Smooth muscle cell (in vitro differentiated cells): ENCODE measurements at regions not wholly inside any gene's neighbourhood (a gene's known extent, or its start where the extent isn't known, plus 50 kb on each side); places are given as distances from the start of the nearest gene placed in this dataset.

Source experiments
- DNase-seq: peaks from one replicate; lab custom pipeline; 2025; ENCODE audit not compliant: unreplicated experiment; lab: John Stamatoyannopoulos, UW
- H2AFZ ChIP-seq: fragments of 200-600 bp; sonication (generic); 2 replicates; pipeline ENCODE4 v1.6.0; 2016; ENCODE audit warnings: antibody characterized with exemption, low read depth, mild to moderate bottlenecking
- H3F3A ChIP-seq: fragments of 200-600 bp; sonication (generic); 2 replicates; pipeline ENCODE4 v1.6.0; 2017; ENCODE audit warnings: antibody characterized with exemption, low read depth
- H3K27ac ChIP-seq: fragments of 200-600 bp; sonication (generic); 2 replicates; pipeline ENCODE4 v1.5.1; 2016; ENCODE audit warnings: low read depth, mild to moderate bottlenecking
- H3K27me3 ChIP-seq: fragments of 200-600 bp; sonication (generic); 2 replicates; pipeline ENCODE4 v1.6.1; 2016; ENCODE audit warnings: low read depth, mild to moderate bottlenecking
- H3K36me3 ChIP-seq: fragments of 200-600 bp; sonication (generic); 2 replicates; pipeline ENCODE4 v1.5.1; 2016; ENCODE audit warnings: low read depth
- H3K4me1 ChIP-seq: fragments of 200-600 bp; sonication (generic); 2 replicates; pipeline ENCODE4 v1.5.1; 2016; ENCODE audit warnings: low read depth
- H3K4me2 ChIP-seq: fragments of 200-600 bp; sonication (generic); 2 replicates; pipeline ENCODE4 v1.6.0; 2016; ENCODE audit warnings: mild to moderate bottlenecking
- H3K4me3 ChIP-seq: fragments of 200-600 bp; sonication (generic); 2 replicates; pipeline ENCODE4 v1.5.1; 2016; ENCODE audit warnings: mild to moderate bottlenecking
- H3K79me2 ChIP-seq: fragments of 200-600 bp; sonication (generic); 2 replicates; pipeline ENCODE4 v1.6.0; 2016; ENCODE audit warnings: low read depth, mild to moderate bottlenecking
- H3K9ac ChIP-seq: fragments of 200-600 bp; sonication (generic); 2 replicates; pipeline ENCODE4 v1.6.0; 2016; ENCODE audit warnings: low read depth
- H3K9me3 ChIP-seq: fragments of 200-600 bp; sonication (generic); replicated peaks from 2 replicates; pipeline ENCODE4 v1.5.1; 2016; ENCODE audit warnings: low read depth
- H4K20me1 ChIP-seq: fragments of 200-600 bp; sonication (generic); 2 replicates; pipeline ENCODE4 v1.6.0; 2016; ENCODE audit warnings: low read depth
- WGBS: methylation state at CpG from one replicate; pipeline ENCODE4 v1.1.7; 2016; ENCODE audit warnings: low lambda C conversion rate; 5-methylcytosine and 5-hydroxymethylcytosine counted together
- TF ChIP-seq, protein P1 (sequence below): fragments of 200-600 bp; sonication (generic); IDR thresholded peaks from 2 replicates; pipeline ENCODE4 v1.5.1; 2017; ENCODE audit warnings: borderline replicate concordance, mild to moderate bottlenecking, antibody characterized with exemption; ENCODE audit not compliant: insufficient read depth, poor library complexity, severe bottlenecking

DNA sequence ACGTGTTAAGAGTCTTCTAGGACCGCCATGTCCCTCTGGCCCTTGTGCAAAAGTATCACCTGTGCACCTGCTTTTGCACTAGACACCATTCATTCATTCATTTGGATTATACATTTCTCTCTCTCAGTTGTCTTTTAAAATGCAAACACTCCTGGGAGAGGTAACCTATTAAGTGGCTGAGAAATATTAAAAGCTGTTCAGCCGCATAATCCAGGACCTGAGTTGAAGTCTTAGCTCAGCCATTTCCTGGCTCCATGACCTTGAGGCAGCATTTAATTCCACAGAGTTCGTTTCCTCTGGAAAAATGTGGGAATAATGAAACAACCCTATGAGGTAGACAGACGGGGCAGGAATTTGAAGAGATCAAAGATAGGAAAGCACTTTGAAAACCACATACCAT lies 251.6 kb downstream of the RPS24 start:
- Histone ChIP-seq H3F3A (no peaks in the 10 kb centered on the region), H2AFZ (no peak overlapping the region), H3K9ac (no peak overlapping the region), H4K20me1 (no peaks in the 10 kb centered on the region), H3K79me2 (no peaks in the 10 kb centered on the region), H3K4me2 (no peak overlapping the region), H3K27ac (no peak overlapping the region), H3K9me3 (no peaks in the 10 kb centered on the region), H3K4me1 (peaks cover 2% of the 10 kb centered on the region), H3K4me3 (no peak overlapping the region), H3K36me3 (no peaks in the 10 kb centered on the region), H3K27me3 (no peaks in the 10 kb centered on the region)
- 70% methylated on average over 5 of the region's 5 CpGs for WGBS
- no peak for DNase-seq
- TF ChIP-seq, protein P1, sequence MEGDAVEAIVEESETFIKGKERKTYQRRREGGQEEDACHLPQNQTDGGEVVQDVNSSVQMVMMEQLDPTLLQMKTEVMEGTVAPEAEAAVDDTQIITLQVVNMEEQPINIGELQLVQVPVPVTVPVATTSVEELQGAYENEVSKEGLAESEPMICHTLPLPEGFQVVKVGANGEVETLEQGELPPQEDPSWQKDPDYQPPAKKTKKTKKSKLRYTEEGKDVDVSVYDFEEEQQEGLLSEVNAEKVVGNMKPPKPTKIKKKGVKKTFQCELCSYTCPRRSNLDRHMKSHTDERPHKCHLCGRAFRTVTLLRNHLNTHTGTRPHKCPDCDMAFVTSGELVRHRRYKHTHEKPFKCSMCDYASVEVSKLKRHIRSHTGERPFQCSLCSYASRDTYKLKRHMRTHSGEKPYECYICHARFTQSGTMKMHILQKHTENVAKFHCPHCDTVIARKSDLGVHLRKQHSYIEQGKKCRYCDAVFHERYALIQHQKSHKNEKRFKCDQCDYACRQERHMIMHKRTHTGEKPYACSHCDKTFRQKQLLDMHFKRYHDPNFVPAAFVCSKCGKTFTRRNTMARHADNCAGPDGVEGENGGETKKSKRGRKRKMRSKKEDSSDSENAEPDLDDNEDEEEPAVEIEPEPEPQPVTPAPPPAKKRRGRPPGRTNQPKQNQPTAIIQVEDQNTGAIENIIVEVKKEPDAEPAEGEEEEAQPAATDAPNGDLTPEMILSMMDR = no peak

DNA sequence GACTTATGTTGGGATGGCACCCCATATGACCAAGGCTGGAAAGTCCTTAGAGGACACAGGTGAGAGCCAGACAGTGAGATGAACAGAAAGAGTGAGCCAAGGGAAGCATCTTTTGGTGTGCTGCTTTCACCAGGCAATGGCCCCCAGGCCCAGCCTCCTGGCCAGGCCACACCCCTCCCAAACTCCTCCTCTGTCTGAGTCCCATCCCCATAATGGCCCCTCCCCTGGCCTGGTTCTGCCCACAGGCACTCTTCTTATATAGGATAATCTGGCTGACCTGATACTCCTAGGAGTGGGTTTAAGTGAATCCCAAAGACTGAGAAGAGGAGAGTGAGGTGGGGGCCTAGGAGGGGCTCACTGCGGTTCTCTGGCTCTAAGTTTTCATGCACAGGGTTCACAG lies 252.5 kb downstream of the RPS24 start:
- TF ChIP-seq, protein P1 = no peak
- 85% methylated on average over 1 of the region's 1 CpG for WGBS
- peaks cover 2% of the 10 kb centered on the region for H3K4me1 ChIP-seq

DNA sequence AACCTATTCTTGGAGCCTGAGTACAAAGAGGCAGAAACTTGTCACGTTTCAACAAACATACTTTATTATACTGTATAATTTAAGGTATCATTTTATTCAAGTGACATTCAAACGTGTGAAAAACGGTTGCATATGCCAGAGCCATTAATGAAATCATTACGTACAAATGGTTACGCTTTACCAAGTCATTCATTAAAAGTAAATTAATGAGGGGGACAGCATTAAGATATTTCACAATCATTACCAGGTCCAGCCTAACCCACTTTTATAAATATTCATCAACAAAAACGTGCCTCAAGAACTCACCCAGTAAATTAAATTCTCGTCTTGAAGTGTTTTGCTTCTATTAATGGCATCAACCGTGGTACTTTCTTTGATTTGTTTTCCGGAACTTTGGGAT lies 253.0 kb downstream of the RPS24 start:
- Histone ChIP-seq H3K27ac (no peak overlapping the region), H3K4me1 (peaks cover 6% of the 10 kb centered on the region), H3K4me3 (no peak overlapping the region), H3K9ac (no peak overlapping the region), H2AFZ (no peak overlapping the region), H3F3A (peaks cover 9% of the 10 kb centered on the region), H3K27me3 (no peaks in the 10 kb centered on the region), H4K20me1 (no peaks in the 10 kb centered on the region), H3K4me2 (no peak overlapping the region), H3K36me3 (no peaks in the 10 kb centered on the region), H3K9me3 (no peaks in the 10 kb centered on the region), H3K79me2 (no peaks in the 10 kb centered on the region)
- TF ChIP-seq, protein P1 = no peak
- 91% methylated on average over 9 of the region's 9 CpGs for WGBS
- DNase-seq = no peak

More for the DNA sequence above, 252.5 kb downstream of the RPS24 start:
- no peak overlapping the region for H3K9ac ChIP-seq
- no peaks in the 10 kb centered on the region for H3K9me3 ChIP-seq
- H3K4me2 ChIP-seq = no peak overlapping the region
- no peaks in the 10 kb centered on the region for H3K27me3 ChIP-seq
- peaks cover 4% of the 10 kb centered on the region for H3F3A ChIP-seq
- no peaks in the 10 kb centered on the region for H3K79me2 ChIP-seq
- no peaks in the 10 kb centered on the region for H4K20me1 ChIP-seq
- DNase-seq = no peak
- H3K36me3 ChIP-seq = no peaks in the 10 kb centered on the region
- no peak overlapping the region for H2AFZ ChIP-seq
- H3K27ac ChIP-seq = no peak overlapping the region
- H3K4me3 ChIP-seq = no peak overlapping the region

DNA sequence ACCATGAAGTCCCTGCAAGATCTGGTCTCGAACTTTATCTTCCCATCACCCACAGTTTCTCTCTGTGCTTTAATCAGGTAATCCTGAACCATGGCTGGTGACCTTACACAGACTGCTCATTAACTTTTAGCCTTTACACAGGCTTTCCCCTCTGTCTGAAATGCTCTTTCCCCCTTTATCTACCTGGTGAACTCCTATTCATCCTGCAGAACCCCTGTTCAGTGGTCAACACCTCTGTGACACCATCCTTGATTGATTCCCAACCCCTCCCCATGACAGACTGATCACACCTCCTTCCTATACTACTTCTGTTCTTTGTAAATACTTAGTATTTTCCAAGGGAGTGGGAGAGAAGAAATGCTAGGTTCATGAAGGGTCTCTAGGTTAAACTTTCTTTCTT lies 254.0 kb downstream of the RPS24 start:
- no peak overlapping the region for H3K4me3 ChIP-seq
- no peaks in the 10 kb centered on the region for H3K9me3 ChIP-seq
- TF ChIP-seq, protein P1 = no peak
- no peaks in the 10 kb centered on the region for H4K20me1 ChIP-seq
- H3K27ac ChIP-seq = no peak overlapping the region
- 39% methylated on average over 1 of the region's 1 CpG for WGBS
- peaks cover 10% of the 10 kb centered on the region for H3F3A ChIP-seq
- no peak for DNase-seq
- H3K36me3 ChIP-seq = no peaks in the 10 kb centered on the region
- H3K4me2 ChIP-seq = no peak overlapping the region
- H3K4me1 ChIP-seq = peaks cover 13% of the 10 kb centered on the region
- no peaks in the 10 kb centered on the region for H3K79me2 ChIP-seq
- H3K9ac ChIP-seq = no peak overlapping the region
- H2AFZ ChIP-seq = no peak overlapping the region
- H3K27me3 ChIP-seq = no peaks in the 10 kb centered on the region
